Neural cell (in vitro differentiated cells): ENCODE measurements at regions not wholly inside any gene's neighbourhood (a gene's known extent, or its start where the extent isn't known, plus 50 kb on each side); places are given as distances from the start of the nearest gene placed in this dataset.

ENCODE experiments used
- H2AFZ ChIP-seq: fragments of 200-600, 300-800 bp; sonication (generic), shearing (Covaris generic); 2 replicates; pipeline ENCODE4 v1.6.0; 2014; ENCODE audit warnings: low read depth, mild to moderate bottlenecking, antibody characterized with exemption, low read length, moderate library complexity
- H3F3A ChIP-seq: fragments of 200-600 bp; shearing (Covaris generic); 2 replicates; pipeline ENCODE4 v1.6.1; 2016; ENCODE audit warnings: mild to moderate bottlenecking, moderate library complexity, mixed read lengths, antibody characterized with exemption, low read length; ENCODE audit not compliant: insufficient read depth, poor library complexity, severe bottlenecking
- H3K27ac ChIP-seq: fragments of 200-600, 300-800 bp; sonication (generic), shearing (Covaris generic); 2 replicates; pipeline ENCODE4 v1.5.1; 2014; ENCODE audit warnings: mild to moderate bottlenecking, low read length, moderate library complexity
- H3K27me3 ChIP-seq: fragments of 300-800, 200-600 bp; sonication (generic), shearing (Covaris generic); 2 replicates; pipeline ENCODE4 v1.6.0; 2014; ENCODE audit warnings: mild to moderate bottlenecking, low read depth, low read length, moderate library complexity; ENCODE audit not compliant: insufficient read depth
- H3K36me3 ChIP-seq: fragments of 300-800, 200-600 bp; sonication (generic), shearing (Covaris generic); 2 replicates; pipeline ENCODE4 v1.5.1; 2014; ENCODE audit warnings: mild to moderate bottlenecking, antibody characterized with exemption, low read length, moderate library complexity; ENCODE audit not compliant: insufficient read depth
- H3K4me2 ChIP-seq: fragments of 300-800, 200-600 bp; sonication (generic), shearing (Covaris generic); 2 replicates; pipeline ENCODE4 v1.6.0; 2014; ENCODE audit warnings: mild to moderate bottlenecking, low read length
- H3K4me3 ChIP-seq: fragments of 300-800, 200-600 bp; sonication (generic), shearing (Covaris generic); 2 replicates; pipeline ENCODE4 v1.5.1; 2014; ENCODE audit warnings: mild to moderate bottlenecking, low read length, moderate library complexity
- H3K79me2 ChIP-seq: fragments of 200-600 bp; shearing (Covaris generic); replicated peaks from 2 replicates; pipeline ENCODE4 v1.6.0; 2014; ENCODE audit warnings: mild to moderate bottlenecking, low read length, moderate library complexity; ENCODE audit not compliant: insufficient read depth
- H3K9ac ChIP-seq: fragments of 300-800, 200-600 bp; sonication (generic), shearing (Covaris generic); 2 replicates; pipeline ENCODE4 v1.6.1; 2016; ENCODE audit warnings: mild to moderate bottlenecking, low read length, mixed read lengths
- H3K9me2 ChIP-seq: fragments of 200-600 bp; shearing (Covaris generic); 2 replicates; pipeline ENCODE4 v1.6.1; 2016; ENCODE audit warnings: mild to moderate bottlenecking, low read length, mixed read lengths; ENCODE audit not compliant: insufficient read depth
- H3K9me3 ChIP-seq: fragments of 200-600, 300-800 bp; sonication (generic), shearing (Covaris generic); 2 replicates; pipeline ENCODE4 v1.6.1; 2016; ENCODE audit warnings: mild to moderate bottlenecking, mixed run types, low read length, moderate library complexity, mixed read lengths
- H4K20me1 ChIP-seq: fragments of 200-600 bp; shearing (Covaris generic); 2 replicates; pipeline ENCODE4 v1.6.1; 2016; ENCODE audit warnings: mild to moderate bottlenecking, mixed run types; ENCODE audit not compliant: insufficient read depth
- EP300 ChIP-seq: fragments of 450-650 bp; conservative IDR thresholded peaks from 2 replicates; pipeline ENCODE4 v1.6.1; 2014; ENCODE audit warnings: antibody characterized with exemption, mild to moderate bottlenecking, moderate library complexity; ENCODE audit not compliant: poor library complexity, severe bottlenecking
- EZH2 ChIP-seq: fragments of 200-600, 300-800 bp; shearing (Covaris generic), sonication (generic); IDR thresholded peaks from 2 replicates; pipeline ENCODE4 v1.6.1; 2014; ENCODE audit warnings: antibody characterized with exemption, low read length, borderline replicate concordance, mild to moderate bottlenecking; ENCODE audit not compliant: insufficient read depth, poor library complexity, severe bottlenecking
- MXI1 ChIP-seq: fragments of 450-650 bp; conservative IDR thresholded peaks from 2 replicates; pipeline ENCODE4 v1.6.1; 2014; ENCODE audit warnings: antibody characterized with exemption, mild to moderate bottlenecking; ENCODE audit not compliant: poor library complexity, severe bottlenecking
- POLR2AphosphoS5 ChIP-seq: IDR thresholded peaks from 2 replicates; pipeline ENCODE4 v1.6.1; 2012
- RAD21 ChIP-seq: fragments of 450-650 bp; conservative IDR thresholded peaks from 2 replicates; pipeline ENCODE4 v1.6.1; 2014; ENCODE audit warnings: antibody characterized with exemption, mild to moderate bottlenecking, moderate library complexity
- REST ChIP-seq: IDR thresholded peaks from 2 replicates; pipeline ENCODE4 v1.6.1; 2012; ENCODE audit warnings: borderline replicate concordance
- SMC3 ChIP-seq: fragments of 450-650 bp; conservative IDR thresholded peaks from 2 replicates; pipeline ENCODE4 v1.6.1; 2014; ENCODE audit warnings: antibody characterized with exemption, mild to moderate bottlenecking, moderate library complexity; ENCODE audit not compliant: poor library complexity
- TAF1 ChIP-seq: IDR thresholded peaks from 2 replicates; pipeline ENCODE4 v1.6.1; 2012; ENCODE audit warnings: low read depth
- TF ChIP-seq, protein P1 (sequence below): fragments of 450-650 bp; IDR thresholded peaks from 2 replicates; pipeline ENCODE4 v1.5.1; 2014; ENCODE audit warnings: antibody characterized with exemption, mild to moderate bottlenecking, moderate library complexity; ENCODE audit not compliant: poor library complexity, severe bottlenecking

GRCh38 chr2:176584333-176584732, 315.1 kb downstream of the MTX2 start:
- Histone ChIP-seq H3K9me2 (no peaks in the 10 kb centered on the region), H3F3A (no peaks in the 10 kb centered on the region), H3K9me3 (no peaks in the 10 kb centered on the region), H2AFZ (no peak overlapping the region), H3K79me2 (no peaks in the 10 kb centered on the region), H3K36me3 (no peaks in the 10 kb centered on the region), H3K4me2 (no peak overlapping the region), H3K4me3 (no peak overlapping the region), H3K27ac (no peak overlapping the region), H3K27me3 (no peaks in the 10 kb centered on the region), H4K20me1 (no peaks in the 10 kb centered on the region), H3K9ac (no peak overlapping the region)
- no peak for TF ChIP-seq SMC3
- TF ChIP-seq POLR2AphosphoS5, result no peak
- no peak for TF ChIP-seq EP300
- no peak for TF ChIP-seq RAD21
- TF ChIP-seq, protein P1, sequence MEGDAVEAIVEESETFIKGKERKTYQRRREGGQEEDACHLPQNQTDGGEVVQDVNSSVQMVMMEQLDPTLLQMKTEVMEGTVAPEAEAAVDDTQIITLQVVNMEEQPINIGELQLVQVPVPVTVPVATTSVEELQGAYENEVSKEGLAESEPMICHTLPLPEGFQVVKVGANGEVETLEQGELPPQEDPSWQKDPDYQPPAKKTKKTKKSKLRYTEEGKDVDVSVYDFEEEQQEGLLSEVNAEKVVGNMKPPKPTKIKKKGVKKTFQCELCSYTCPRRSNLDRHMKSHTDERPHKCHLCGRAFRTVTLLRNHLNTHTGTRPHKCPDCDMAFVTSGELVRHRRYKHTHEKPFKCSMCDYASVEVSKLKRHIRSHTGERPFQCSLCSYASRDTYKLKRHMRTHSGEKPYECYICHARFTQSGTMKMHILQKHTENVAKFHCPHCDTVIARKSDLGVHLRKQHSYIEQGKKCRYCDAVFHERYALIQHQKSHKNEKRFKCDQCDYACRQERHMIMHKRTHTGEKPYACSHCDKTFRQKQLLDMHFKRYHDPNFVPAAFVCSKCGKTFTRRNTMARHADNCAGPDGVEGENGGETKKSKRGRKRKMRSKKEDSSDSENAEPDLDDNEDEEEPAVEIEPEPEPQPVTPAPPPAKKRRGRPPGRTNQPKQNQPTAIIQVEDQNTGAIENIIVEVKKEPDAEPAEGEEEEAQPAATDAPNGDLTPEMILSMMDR, result no peak
- no peak for TF ChIP-seq REST
- no peak for TF ChIP-seq EZH2
- TF ChIP-seq MXI1, result no peak
- TF ChIP-seq TAF1, result no peak

- Histone ChIP-seq H3F3A (peaks cover 2% of the 10 kb centered on the region), H4K20me1 (no peaks in the 10 kb centered on the region), H3K79me2 (no peaks in the 10 kb centered on the region), H2AFZ (no peak overlapping the region), H3K4me3 (no peak overlapping the region), H3K27me3 (no peaks in the 10 kb centered on the region), H3K9me2 (no peaks in the 10 kb centered on the region), H3K27ac (no peak overlapping the region), H3K36me3 (no peaks in the 10 kb centered on the region), H3K4me2 (no peak overlapping the region), H3K9me3 (no peaks in the 10 kb centered on the region), H3K9ac (no peak overlapping the region)
- TF ChIP-seq TAF1 (no peak), SMC3 (no peak), POLR2AphosphoS5 (no peak), RAD21 (no peak), MXI1 (no peak), EP300 (no peak), EZH2 (no peak), REST (no peak)
- TF ChIP-seq, protein P1, result no peak
Observed at GRCh38 chr2:176585291-176585690, 316.0 kb downstream of the MTX2 start.
